Activated naive CD4-positive, alpha-beta T cell treated with anti-CD3 and anti-CD28 coated beads, Interleukin-2, amount 50 U/mL, for 16 hours (primary cell): ENCODE measurements at regions not wholly inside any gene's neighbourhood (a gene's known extent, or its start where the extent isn't known, plus 50 kb on each side); places are given as distances from the start of the nearest gene placed in this dataset.

Experiments used
- DNase-seq: peaks from one replicate; pipeline ENCODE4 v3.0.0-alpha.2; 2020

GRCh38 chr1:72606216-72606810 lies 324.0 kb upstream of the NEGR1 start:
- no peak for DNase-seq

GRCh38 chr1:72601035-72601674 lies 318.8 kb upstream of the NEGR1 start:
- DNase-seq: no peak

GRCh38 chr1:72586023-72586685 lies 303.8 kb upstream of the NEGR1 start:
- no peak for DNase-seq

GRCh38 chr1:72579629-72580028 lies 297.3 kb upstream of the NEGR1 start:
- no peak for DNase-seq

GRCh38 chr1:72570815-72571214 lies 288.5 kb upstream of the NEGR1 start:
- DNase-seq: no peak

GRCh38 chr1:72568113-72568512 lies 285.8 kb upstream of the NEGR1 start:
- DNase-seq: no peak

- no peak for DNase-seq
These were observed 285.2 kb upstream of the NEGR1 start for GRCh38 chr1:72567521-72567920.

- DNase-seq: no peak
These were observed 282.4 kb upstream of the NEGR1 start for GRCh38 chr1:72564749-72565148.

GRCh38 chr1:72557446-72558049 lies 275.2 kb upstream of the NEGR1 start:
- DNase-seq: no peak

GRCh38 chr1:72547412-72547811 lies 265.1 kb upstream of the NEGR1 start:
- no peak for DNase-seq

- DNase-seq: no peak
These were observed 258.3 kb upstream of the NEGR1 start for GRCh38 chr1:72540674-72541073.

- DNase-seq: no peak
These were observed 253.1 kb upstream of the NEGR1 start for GRCh38 chr1:72535470-72535869.

- DNase-seq: no peak
These were observed 248.3 kb upstream of the NEGR1 start for GRCh38 chr1:72530646-72531045.

GRCh38 chr1:72526926-72527325 lies 244.6 kb upstream of the NEGR1 start:
- DNase-seq: no peak

GRCh38 chr1:72524021-72524420 lies 241.7 kb upstream of the NEGR1 start:
- no peak for DNase-seq

- DNase-seq: no peak
These were observed 239.3 kb upstream of the NEGR1 start for GRCh38 chr1:72521659-72522058.

- DNase-seq: no peak
These were observed 234.5 kb upstream of the NEGR1 start for GRCh38 chr1:72516826-72517225.

- DNase-seq: no peak
These were observed 233.9 kb upstream of the NEGR1 start for GRCh38 chr1:72516264-72516663.

GRCh38 chr1:72498371-72498770 lies 216.0 kb upstream of the NEGR1 start:
- no peak for DNase-seq

GRCh38 chr1:72489801-72490200 lies 207.5 kb upstream of the NEGR1 start:
- DNase-seq: no peak

- DNase-seq: no peak
These were observed 203.5 kb upstream of the NEGR1 start for GRCh38 chr1:72485801-72486200.

GRCh38 chr1:72483846-72484357 lies 201.6 kb upstream of the NEGR1 start:
- no peak for DNase-seq

- DNase-seq: no peak
These were observed 200.5 kb upstream of the NEGR1 start for GRCh38 chr1:72482736-72483413.
